HCT116 (cell line): ENCODE measurements at regions not wholly inside any gene's neighbourhood (a gene's known extent, or its start where the extent isn't known, plus 50 kb on each side); places are given as distances from the start of the nearest gene placed in this dataset.

Experiments
- ATAC-seq: fragments of 200-7000 bp; cut with Tn5 transposase; 2 replicates; pipeline ENCODE4 v1.9.1; 2020; ENCODE audit warnings: mild to moderate bottlenecking, moderate library complexity
- BruUV-seq: library from RNA; stranded (reverse); fragments of 400-500 nt; replicated peaks from 2 replicates; lab custom pipeline; 2021; lab: Mats Ljungman, UMichigan
- CTCF ChIA-PET: fragments of 300-600 bp; sonication (Branson Sonifier 250); formaldehyde crosslinking; loops from one replicate; lab custom pipeline; 2021; ENCODE audit warnings: antibody characterized with exemption; lab: Charles Lee
- POLR2A ChIA-PET: fragments of 300-600, 350-600 bp; sonication (Branson Sonifier 250); formaldehyde crosslinking; loops from one replicate; lab custom pipeline; 2021; ENCODE audit warnings: antibody characterized with exemption; lab: Charles Lee
- RAD21 ChIA-PET, 2 experiments: fragments of 300-600 bp; sonication (Branson Sonifier 250); formaldehyde crosslinking; loops; one replicate each; lab custom pipeline; 2023; ENCODE audit warnings: low total read pairs in 2 of 2; ENCODE audit not compliant: uncharacterized antibody in 2 of 2, unreplicated experiment in 2 of 2, low non-redundant PET in 1 of 2; lab: Charles Lee
- DNase-seq: peaks from one replicate; pipeline ENCODE4 v3.0.0-alpha.2; 2010; ENCODE audit warnings: low read depth, low spot score
- H2AFZ ChIP-seq: fragments of 200-600 bp; shearing (Covaris generic), sonication (generic); 2 replicates; pipeline ENCODE4 v1.6.1; 2017; ENCODE audit warnings: low read depth, mixed run types, mixed read lengths, antibody characterized with exemption, low read length; ENCODE audit not compliant: poor library complexity, severe bottlenecking
- H3K27ac ChIP-seq: 2 replicates; pipeline ENCODE4 v1.5.1; 2012; ENCODE audit warnings: low read depth, low read length
- H3K27me3 ChIP-seq: fragments of 200-600 bp; sonication (generic); 2 replicates; pipeline ENCODE4 v1.6.1; 2016; ENCODE audit warnings: mixed run types, low read length, mixed read lengths; ENCODE audit not compliant: insufficient read depth
- H3K36me3 ChIP-seq, 2 experiments: fragments of 200-500 bp in 1 of 2; fragments of 200-600 bp in 1 of 2; sonication (Bioruptor generic) in 1 of 2; sonication (generic) in 1 of 2; 2 replicates each; pipeline versions ENCODE4 v1.5.1 to v1.6.1; 2014 to 2016; ENCODE audit warnings: low read length in 2 of 2, inconsistent platforms in 1 of 2, mixed read lengths in 1 of 2, mixed run types in 1 of 2; ENCODE audit not compliant: insufficient read depth in 2 of 2, control insufficient read depth in 1 of 2
- H3K4me1 ChIP-seq, 2 experiments: fragments of 200-600 bp in 1 of 2; sonication (generic) in 1 of 2; 2 replicates each; pipeline versions ENCODE4 v1.5.1 to v1.6.1; 2012 to 2017; ENCODE audit warnings: low read length in 2 of 2, inconsistent platforms in 1 of 2, mild to moderate bottlenecking in 1 of 2, mixed read lengths in 1 of 2, mixed run types in 1 of 2, moderate library complexity in 1 of 2; ENCODE audit not compliant: insufficient read depth in 2 of 2, control insufficient read depth in 1 of 2
- H3K4me2 ChIP-seq: fragments of 200-600 bp; sonication (generic); 2 replicates; pipeline ENCODE4 v1.6.1; 2017; ENCODE audit warnings: mixed run types, low read length, mixed read lengths
- H3K4me3 ChIP-seq, 2 experiments: fragments of 200-600 bp in 1 of 2; sonication (generic) in 1 of 2; replicated peaks in 1 of 2; 2 replicates each; pipeline ENCODE4 v1.5.1; 2011 to 2016; ENCODE audit warnings: low read length in 2 of 2, control low read depth in 1 of 2, low read depth in 1 of 2, mild to moderate bottlenecking in 1 of 2, mixed read lengths in 1 of 2, mixed run types in 1 of 2
- H3K79me2 ChIP-seq: fragments of 200-600 bp; sonication (generic); 2 replicates; pipeline ENCODE4 v1.6.1; 2017; ENCODE audit warnings: mild to moderate bottlenecking, mixed run types, low read length, moderate library complexity, mixed read lengths; ENCODE audit not compliant: insufficient read depth
- H3K9ac ChIP-seq: fragments of 200-600 bp; sonication (generic); 2 replicates; pipeline ENCODE4 v1.6.1; 2016; ENCODE audit warnings: low read length, mixed read lengths
- H3K9me2 ChIP-seq: fragments of 200-600 bp; sonication (generic), shearing (Covaris generic); 2 replicates; pipeline ENCODE4 v1.6.1; 2017; ENCODE audit warnings: mixed run types, mild to moderate bottlenecking, moderate library complexity; ENCODE audit not compliant: insufficient read depth
- H3K9me3 ChIP-seq, 2 experiments: fragments of 200-500 bp in 1 of 2; fragments of 200-600 bp in 1 of 2; sonication (Bioruptor generic) in 1 of 2; sonication (generic) in 1 of 2; 2 replicates each; pipeline ENCODE4 v1.6.1; 2014 to 2017; ENCODE audit warnings: low read length in 2 of 2, mixed read lengths in 2 of 2, inconsistent platforms in 1 of 2, low read depth in 1 of 2, mild to moderate bottlenecking in 1 of 2, mixed run types in 1 of 2, moderate library complexity in 1 of 2; ENCODE audit not compliant: control insufficient read depth in 1 of 2, insufficient read depth in 1 of 2
- H4K20me1 ChIP-seq: fragments of 200-600 bp; sonication (generic), shearing (Covaris generic); 2 replicates; pipeline ENCODE4 v1.6.1; 2017; ENCODE audit warnings: mixed run types, mild to moderate bottlenecking, moderate library complexity; ENCODE audit not compliant: insufficient read depth
- CBX3 ChIP-seq: IDR thresholded peaks from 2 replicates; pipeline ENCODE4 v1.6.1; 2012; ENCODE audit warnings: low read depth
- EZH2 ChIP-seq: fragments of 200-600 bp; sonication (generic); IDR thresholded peaks from 2 replicates; pipeline ENCODE4 v1.6.1; 2017; ENCODE audit warnings: antibody characterized with exemption, mixed run types
- EZH2phosphoT487 ChIP-seq: fragments of 200-600 bp; IDR thresholded peaks from 2 replicates; pipeline ENCODE4 v1.6.1; 2018; ENCODE audit warnings: antibody characterized with exemption, borderline replicate concordance
- FOSL1 ChIP-seq: IDR thresholded peaks from 2 replicates; pipeline ENCODE4 v1.6.1; 2012; ENCODE audit warnings: low read depth
- JUND ChIP-seq: IDR thresholded peaks from 2 replicates; pipeline ENCODE4 v1.6.1; 2012
- MAX ChIP-seq: IDR thresholded peaks from 2 replicates; pipeline ENCODE4 v1.6.1; 2012
- POLR2AphosphoS5 ChIP-seq: IDR thresholded peaks from 2 replicates; pipeline ENCODE4 v1.6.1; 2011; ENCODE audit warnings: mild to moderate bottlenecking, low read depth, low read length, moderate library complexity
- REST ChIP-seq: IDR thresholded peaks from 2 replicates; pipeline ENCODE4 v1.6.1; 2012; ENCODE audit warnings: low read depth
- SRF ChIP-seq: IDR thresholded peaks from 2 replicates; pipeline ENCODE4 v1.6.1; 2012; ENCODE audit warnings: low read depth
- TCF7L2 ChIP-seq: IDR thresholded peaks from 2 replicates; pipeline ENCODE4 v1.7.0; 2011; ENCODE audit warnings: borderline replicate concordance, inconsistent platforms; ENCODE audit not compliant: insufficient read depth, insufficient read length; ENCODE audit errors: extremely low read depth
- intact Hi-C: fragments of 100-400 bp; cut with micrococcal nuclease; formaldehyde crosslinking; loops from 2 replicates; pipeline ENCODE4 v1.10.0; 2022

GRCh38 chr7:110084181-110084807 lies 1006.6 kb upstream of the LRRN3 start:
- ATAC-seq, result no peak
- no TSS peak for BruUV-seq

More at GRCh38 chr7:110084181-110084807, 1006.6 kb upstream of the LRRN3 start:
- no peak overlapping the region for H3K9ac ChIP-seq
- POLR2A ChIA-PET, result no interaction called here
- no peaks in the 10 kb centered on the region for H3K36me3 ChIP-seq
- H3K9me3 ChIP-seq, result no peaks in the 10 kb centered on the region
- no peak for DNase-seq
- no peak overlapping the region for H3K27ac ChIP-seq
- TF ChIP-seq CBX3, result no peak
- TF ChIP-seq EZH2phosphoT487, result no peak
- TF ChIP-seq POLR2AphosphoS5, result no peak
- TF ChIP-seq TCF7L2, result no peak
- no peak for TF ChIP-seq FOSL1
- TF ChIP-seq EZH2, result no peak
- TF ChIP-seq SRF, result no peak
- TF ChIP-seq REST, result no peak
- no peak for TF ChIP-seq JUND
- TF ChIP-seq MAX, result no peak
- H2AFZ ChIP-seq, result no peak overlapping the region
- no peaks in the 10 kb centered on the region for H3K9me2 ChIP-seq
- H4K20me1 ChIP-seq, result no peaks in the 10 kb centered on the region
- intact Hi-C loops, result no loop called here
- CTCF ChIA-PET, result interaction anchor here (1.1 kb wide), 1 partner anchor 358 kb away, joined by 3 read pairs; no protein-coding TSS in a partner anchor
- no peak overlapping the region for H3K4me3 ChIP-seq
- no peaks in the 10 kb centered on the region for H3K4me1 ChIP-seq
- H3K79me2 ChIP-seq, result no peaks in the 10 kb centered on the region
- H3K4me2 ChIP-seq, result no peak overlapping the region
- RAD21 ChIA-PET, result no interaction called here
- H3K27me3 ChIP-seq, result no peaks in the 10 kb centered on the region
